Effector memory CD4-positive, alpha-beta T cell (primary cell): ENCODE measurements at regions not wholly inside any gene's neighbourhood (a gene's known extent, or its start where the extent isn't known, plus 50 kb on each side); places are given as distances from the start of the nearest gene placed in this dataset.

Experiments
- DNase-seq, 3 donors: peaks; one replicate each; pipeline ENCODE4 v3.0.0-alpha.2; 2020
- H3K27ac ChIP-seq: 2 replicates; pipeline ENCODE4 v1.7.0; 2013; ENCODE audit warnings: mild to moderate bottlenecking, low read length, moderate library complexity; ENCODE audit not compliant: insufficient read depth, poor library complexity, severe bottlenecking
- H3K27me3 ChIP-seq: replicated peaks from 2 replicates; pipeline ENCODE4 v1.7.0; 2013; ENCODE audit warnings: mild to moderate bottlenecking, low read length; ENCODE audit not compliant: insufficient read depth, control insufficient read depth, poor library complexity, severe bottlenecking
- H3K36me3 ChIP-seq: 2 replicates; pipeline ENCODE4 v1.7.0; 2013; ENCODE audit warnings: mild to moderate bottlenecking, low read length, moderate library complexity; ENCODE audit not compliant: control insufficient read depth, insufficient read depth
- H3K4me1 ChIP-seq: 2 replicates; pipeline ENCODE4 v1.7.0; 2013; ENCODE audit warnings: low read length, mild to moderate bottlenecking; ENCODE audit not compliant: control insufficient read depth, insufficient read depth, poor library complexity, severe bottlenecking
- H3K4me3 ChIP-seq: 2 replicates; pipeline ENCODE4 v1.7.0; 2013; ENCODE audit warnings: low read length, low read depth, mild to moderate bottlenecking; ENCODE audit not compliant: insufficient read depth, poor library complexity, severe bottlenecking
- H3K9me3 ChIP-seq: 2 replicates; pipeline ENCODE4 v1.7.0; 2013; ENCODE audit warnings: mild to moderate bottlenecking, low read length, moderate library complexity; ENCODE audit not compliant: control insufficient read depth

- no peaks in the 10 kb centered on the region for H3K36me3 ChIP-seq
- no peak overlapping the region for H3K4me3 ChIP-seq
- no peak overlapping the region for H3K27ac ChIP-seq
- no peaks in the 10 kb centered on the region for H3K27me3 ChIP-seq
- H3K9me3 ChIP-seq, result no peaks in the 10 kb centered on the region
- no peaks in the 10 kb centered on the region for H3K4me1 ChIP-seq
- DNase-seq, result no peak
These were observed 107.0 kb upstream of the TENM3 start for GRCh38 chr4:182136201-182136600.

GRCh38 chr4:182137343-182137742, 105.9 kb upstream of the TENM3 start:
- Histone ChIP-seq H3K9me3 (no peaks in the 10 kb centered on the region), H3K4me3 (no peak overlapping the region), H3K27me3 (peaks cover 3% of the 10 kb centered on the region), H3K4me1 (no peaks in the 10 kb centered on the region), H3K36me3 (no peaks in the 10 kb centered on the region), H3K27ac (no peak overlapping the region)
- no peak for DNase-seq

GRCh38 chr4:182139491-182139890, 103.7 kb upstream of the TENM3 start:
- H3K4me1 ChIP-seq, result no peaks in the 10 kb centered on the region
- H3K27ac ChIP-seq, result no peak overlapping the region
- no peak for DNase-seq
- peaks cover 11% of the 10 kb centered on the region for H3K27me3 ChIP-seq
- no peaks in the 10 kb centered on the region for H3K9me3 ChIP-seq
- H3K36me3 ChIP-seq, result no peaks in the 10 kb centered on the region
- H3K4me3 ChIP-seq, result no peak overlapping the region

GRCh38 chr4:182140547-182140946, 102.7 kb upstream of the TENM3 start:
- Histone ChIP-seq H3K4me3 (no peak overlapping the region), H3K36me3 (no peaks in the 10 kb centered on the region), H3K4me1 (no peaks in the 10 kb centered on the region), H3K27ac (no peak overlapping the region), H3K9me3 (no peaks in the 10 kb centered on the region), H3K27me3 (peaks cover 12% of the 10 kb centered on the region)
- no peak for DNase-seq

GRCh38 chr4:182141061-182141460, 102.1 kb upstream of the TENM3 start:
- Histone ChIP-seq H3K9me3 (no peaks in the 10 kb centered on the region), H3K4me1 (no peaks in the 10 kb centered on the region), H3K27me3 (peaks cover 17% of the 10 kb centered on the region), H3K4me3 (no peak overlapping the region), H3K27ac (no peak overlapping the region), H3K36me3 (no peaks in the 10 kb centered on the region)
- DNase-seq, result no peak

- Histone ChIP-seq H3K27ac (no peak overlapping the region), H3K36me3 (no peaks in the 10 kb centered on the region), H3K4me3 (no peak overlapping the region), H3K27me3 (peaks cover 17% of the 10 kb centered on the region), H3K9me3 (no peaks in the 10 kb centered on the region), H3K4me1 (no peaks in the 10 kb centered on the region)
- no peak for DNase-seq
These were observed 100.8 kb upstream of the TENM3 start for GRCh38 chr4:182142176-182143085.

GRCh38 chr4:182143086-182143821, 99.9 kb upstream of the TENM3 start:
- H3K27ac ChIP-seq, result no peak overlapping the region
- H3K9me3 ChIP-seq, result no peaks in the 10 kb centered on the region
- no peaks in the 10 kb centered on the region for H3K4me1 ChIP-seq
- no peaks in the 10 kb centered on the region for H3K36me3 ChIP-seq
- no peak for DNase-seq
- peaks cover 17% of the 10 kb centered on the region for H3K27me3 ChIP-seq
- H3K4me3 ChIP-seq, result no peak overlapping the region

- Histone ChIP-seq H3K4me3 (no peak overlapping the region), H3K27me3 (peaks cover 17% of the 10 kb centered on the region), H3K27ac (no peak overlapping the region), H3K36me3 (no peaks in the 10 kb centered on the region), H3K4me1 (no peaks in the 10 kb centered on the region), H3K9me3 (no peaks in the 10 kb centered on the region)
- no peak for DNase-seq
These were observed 99.2 kb upstream of the TENM3 start for GRCh38 chr4:182143822-182144625.

- peaks cover 17% of the 10 kb centered on the region for H3K27me3 ChIP-seq
- H3K36me3 ChIP-seq, result no peaks in the 10 kb centered on the region
- H3K27ac ChIP-seq, result no peak overlapping the region
- no peak for DNase-seq
- H3K4me1 ChIP-seq, result no peaks in the 10 kb centered on the region
- no peak overlapping the region for H3K4me3 ChIP-seq
- H3K9me3 ChIP-seq, result no peaks in the 10 kb centered on the region
These were observed 98.4 kb upstream of the TENM3 start for GRCh38 chr4:182144626-182145333.
